GM12872 (cell line): ENCODE measurements at regions not wholly inside any gene's neighbourhood (a gene's known extent, or its start where the extent isn't known, plus 50 kb on each side); places are given as distances from the start of the nearest gene placed in this dataset.

Experiments used
- TF ChIP-seq, protein P1 (sequence below): IDR thresholded peaks from 3 replicates; pipeline ENCODE4 v1.5.1; 2011; ENCODE audit warnings: low read depth, mild to moderate bottlenecking, low read length, moderate library complexity; ENCODE audit not compliant: insufficient read depth

DNA sequence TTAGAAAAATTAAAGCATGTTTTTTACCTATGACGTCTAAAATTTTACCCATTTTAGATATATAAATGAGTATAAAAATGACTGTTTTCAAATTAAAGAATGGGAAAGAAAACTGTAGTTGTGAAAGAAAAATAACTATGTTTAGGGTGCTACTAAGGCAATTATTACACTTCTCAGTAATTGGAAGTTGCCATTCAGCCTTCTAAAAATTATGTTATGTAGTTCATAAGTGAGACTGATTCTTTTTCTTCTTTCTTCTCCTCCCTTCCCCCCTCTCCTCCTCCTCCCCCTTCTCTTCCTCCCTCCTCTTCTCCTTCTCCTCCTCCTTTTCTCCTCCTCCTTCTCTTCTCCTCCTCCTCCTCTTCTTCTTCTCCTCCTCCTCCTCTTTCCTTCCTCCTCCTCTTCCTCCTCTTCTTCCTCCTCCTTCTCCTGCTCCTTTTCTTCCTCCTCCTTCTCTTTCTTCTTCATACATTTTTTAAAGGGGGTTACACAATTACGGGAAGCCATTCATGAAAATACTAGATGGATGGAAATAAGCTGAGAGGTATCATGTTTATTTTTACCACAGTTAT lies 223.6 kb downstream of the CETN3 start:
- TF ChIP-seq, protein P1, sequence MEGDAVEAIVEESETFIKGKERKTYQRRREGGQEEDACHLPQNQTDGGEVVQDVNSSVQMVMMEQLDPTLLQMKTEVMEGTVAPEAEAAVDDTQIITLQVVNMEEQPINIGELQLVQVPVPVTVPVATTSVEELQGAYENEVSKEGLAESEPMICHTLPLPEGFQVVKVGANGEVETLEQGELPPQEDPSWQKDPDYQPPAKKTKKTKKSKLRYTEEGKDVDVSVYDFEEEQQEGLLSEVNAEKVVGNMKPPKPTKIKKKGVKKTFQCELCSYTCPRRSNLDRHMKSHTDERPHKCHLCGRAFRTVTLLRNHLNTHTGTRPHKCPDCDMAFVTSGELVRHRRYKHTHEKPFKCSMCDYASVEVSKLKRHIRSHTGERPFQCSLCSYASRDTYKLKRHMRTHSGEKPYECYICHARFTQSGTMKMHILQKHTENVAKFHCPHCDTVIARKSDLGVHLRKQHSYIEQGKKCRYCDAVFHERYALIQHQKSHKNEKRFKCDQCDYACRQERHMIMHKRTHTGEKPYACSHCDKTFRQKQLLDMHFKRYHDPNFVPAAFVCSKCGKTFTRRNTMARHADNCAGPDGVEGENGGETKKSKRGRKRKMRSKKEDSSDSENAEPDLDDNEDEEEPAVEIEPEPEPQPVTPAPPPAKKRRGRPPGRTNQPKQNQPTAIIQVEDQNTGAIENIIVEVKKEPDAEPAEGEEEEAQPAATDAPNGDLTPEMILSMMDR: no peak

DNA sequence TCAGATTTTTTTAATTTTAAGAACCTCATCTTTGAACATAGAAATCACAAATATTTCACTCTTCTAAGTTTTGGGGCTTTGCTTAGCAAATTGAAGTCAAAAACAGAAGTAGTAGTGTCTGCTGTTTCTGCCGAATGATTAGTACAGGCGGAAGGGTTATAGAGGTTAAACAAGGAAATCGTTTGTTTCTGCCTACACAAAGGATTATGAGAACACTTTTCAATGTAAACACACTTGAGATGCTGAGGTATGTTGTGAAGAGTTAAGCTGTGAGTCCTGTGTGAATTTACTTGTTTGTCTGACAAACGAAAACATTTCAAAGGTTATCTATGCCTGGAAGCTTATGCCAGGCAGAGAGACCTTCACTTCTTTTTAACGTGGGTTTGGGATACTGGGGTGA lies 224.8 kb downstream of the CETN3 start:
- TF ChIP-seq, protein P1: no peak

- TF ChIP-seq, protein P1: no peak
Measured at GRCh38 chr5:90182726-90183125, 226.8 kb downstream of the CETN3 start.

- TF ChIP-seq, protein P1: no peak
Measured at GRCh38 chr5:90174236-90174635, 235.3 kb downstream of the CETN3 start.

DNA sequence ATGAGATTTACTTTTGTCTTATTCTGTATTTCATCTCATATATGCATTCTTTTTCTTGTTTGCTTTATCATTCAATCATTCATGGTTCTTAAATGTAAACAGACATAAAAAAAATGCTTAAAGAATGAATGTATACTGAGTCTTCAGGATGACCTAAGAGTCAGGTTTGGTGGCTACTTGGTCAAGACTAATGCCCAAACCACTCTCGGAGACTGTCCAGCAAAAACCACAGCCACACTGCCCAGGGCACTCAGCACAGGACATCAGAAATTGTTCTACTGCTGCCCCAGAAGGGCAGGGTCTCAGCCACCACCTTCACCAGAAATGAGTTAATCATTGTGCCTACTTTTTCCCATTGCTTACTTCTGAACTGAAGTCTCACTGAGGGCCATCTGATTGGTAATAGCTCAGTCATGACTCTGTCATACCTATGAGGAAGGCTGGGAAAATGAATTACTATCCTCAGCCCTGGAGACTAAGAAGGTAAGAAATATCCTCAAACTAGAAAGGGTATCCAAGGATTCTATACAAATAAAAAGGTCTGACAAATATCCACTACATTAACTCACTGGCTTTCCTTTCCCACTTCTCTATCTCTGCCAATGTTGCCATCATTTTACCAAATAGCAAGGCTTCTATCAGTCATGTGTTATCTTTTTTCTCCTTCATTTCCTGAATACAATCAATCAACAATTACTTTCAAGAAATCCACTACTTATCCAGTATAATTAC lies 236.1 kb downstream of the CETN3 start:
- TF ChIP-seq, protein P1: no peak

- TF ChIP-seq, protein P1: no peak
Measured at GRCh38 chr5:90171466-90171865, 238.1 kb downstream of the CETN3 start.

DNA sequence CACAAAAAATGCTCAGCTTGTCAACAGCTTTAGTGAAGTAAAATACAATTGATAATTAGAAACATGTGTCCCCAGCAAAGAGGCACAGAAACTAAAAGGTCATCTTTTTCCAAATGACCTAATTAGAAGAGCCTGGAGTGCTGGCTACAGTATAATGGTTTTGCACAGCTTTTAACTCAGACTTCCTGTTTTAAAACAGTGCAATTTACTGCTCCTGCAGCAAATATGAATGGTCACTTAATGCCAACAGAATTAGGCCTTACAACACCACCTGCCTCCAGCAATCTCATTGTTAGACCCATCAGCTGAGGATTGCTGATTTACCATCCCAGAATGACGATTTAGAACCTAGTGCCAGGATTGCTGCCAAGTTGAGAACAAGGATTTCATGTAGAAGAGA lies 239.3 kb downstream of the CETN3 start:
- TF ChIP-seq, protein P1: no peak
